ENCODE measurements at regions not wholly inside any gene's neighbourhood (a gene's known extent, or its start where the extent isn't known, plus 50 kb on each side); places are given as distances from the start of the nearest gene placed in this dataset.
"Not testable (repeated sequence)": the region's sequence is repeated elsewhere in the genome, so short reads cannot be mapped to it uniquely, and the experiment has no call there.

DNA sequence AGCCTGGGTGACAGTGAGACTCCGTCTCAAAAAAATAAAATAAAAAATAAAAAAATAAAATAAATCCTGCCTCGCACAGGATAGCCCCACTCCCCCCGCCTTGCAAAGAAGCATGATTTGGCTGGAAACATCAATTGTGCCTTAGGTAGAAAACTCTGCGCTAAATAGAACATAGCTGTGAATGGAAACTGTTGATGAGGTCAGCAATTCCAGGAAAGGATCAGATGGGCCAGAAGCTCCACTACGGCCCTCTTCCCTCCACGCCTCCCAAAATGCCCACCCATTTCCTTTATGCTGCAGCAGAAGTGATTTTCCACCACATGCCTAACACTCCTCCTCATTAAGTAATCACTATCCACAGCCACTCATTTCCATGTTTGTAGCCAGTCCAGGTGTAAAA lies 473.4 kb downstream of the XYLT1 start:
- H3K27me3 ChIP-seq (ENCODE audit: control insufficient read depth, insufficient read depth, low read length): no peaks in the 10 kb centered on the region
- H3K36me3 Mint-ChIP-seq: no peaks in the 10 kb centered on the region
- no peaks in the 10 kb centered on the region for H3K36me3 ChIP-seq (ENCODE audit: control insufficient read depth, insufficient read depth, low read length)
- no peak for TF ChIP-seq CTCF (IDR thresholded peaks at IDR 0.05)
- intact Hi-C loops (cut with micrococcal nuclease): no loop called here
- no peak overlapping the region for H3K27ac ChIP-seq (ENCODE audit: low read length)
- H3K9me3 ChIP-seq (ENCODE audit: control insufficient read depth, insufficient read depth, low read length): no peaks in the 10 kb centered on the region
- H3K4me1 ChIP-seq (ENCODE audit: control insufficient read depth, insufficient read depth, low read length): peaks cover 16% of the 10 kb centered on the region
- WGBS (ENCODE audit: insufficient coverage): 92% methylated on average over 6 of the region's 6 CpGs
- no peak for ATAC-seq
- no peak for DNase-seq
- no peaks in the 10 kb centered on the region for H3K9me3 Mint-ChIP-seq
- H3K4me1 Mint-ChIP-seq: peaks cover 17 to 20% of the 10 kb centered on the region in 2 donors
- no peak overlapping the region for H3K4me3 ChIP-seq (ENCODE audit: low read length)
- H3K4me3 Mint-ChIP-seq: no peak overlapping the region
- H3K27ac Mint-ChIP-seq: no peak overlapping the region
- H3K27me3 Mint-ChIP-seq (ENCODE audit: low read depth in 2 of 2): peaks cover 0 to 5% of the 10 kb centered on the region in 2 donors

- H3K36me3 ChIP-seq (ENCODE audit: control insufficient read depth, insufficient read depth, low read length): no peaks in the 10 kb centered on the region
- Mint-ChIP-seq H3K36me3 (no peaks in the 10 kb centered on the region), H3K9me3 (no peaks in the 10 kb centered on the region), H3K27ac (no peak overlapping the region), H3K4me1 (peaks cover 0 to 4% of the 10 kb centered on the region in 2 donors), H3K4me3 (no peak overlapping the region), H3K27me3 (ENCODE audit: low read depth in 2 of 2) (peaks cover 0 to 5% of the 10 kb centered on the region in 2 donors)
- WGBS (ENCODE audit: insufficient coverage): 96% methylated on average over 3 of the region's 3 CpGs
- H3K4me1 ChIP-seq (ENCODE audit: control insufficient read depth, insufficient read depth, low read length): no peaks in the 10 kb centered on the region
- ATAC-seq (no peak), DNase-seq (no peak)
- H3K4me3 ChIP-seq (ENCODE audit: low read length): no peak overlapping the region
- H3K27me3 ChIP-seq (ENCODE audit: control insufficient read depth, insufficient read depth, low read length): no peaks in the 10 kb centered on the region
- no peak for TF ChIP-seq CTCF (IDR thresholded peaks at IDR 0.05)
- intact Hi-C loops (cut with micrococcal nuclease): no loop called here
- no peak overlapping the region for H3K27ac ChIP-seq (ENCODE audit: low read length)
- no peaks in the 10 kb centered on the region for H3K9me3 ChIP-seq (ENCODE audit: control insufficient read depth, insufficient read depth, low read length)
Measured at GRCh38 chr16:17001471-17001870, 469.3 kb downstream of the XYLT1 start.

- no peaks in the 10 kb centered on the region for H3K27me3 ChIP-seq (ENCODE audit: control insufficient read depth, insufficient read depth, low read length)
- no peak overlapping the region for H3K4me3 Mint-ChIP-seq
- peaks cover 0 to 2% of the 10 kb centered on the region in 2 donors for H3K4me1 Mint-ChIP-seq
- H3K27ac ChIP-seq (ENCODE audit: low read length): no peak overlapping the region
- no peaks in the 10 kb centered on the region for H3K36me3 ChIP-seq (ENCODE audit: control insufficient read depth, insufficient read depth, low read length)
- intact Hi-C loops (cut with micrococcal nuclease): no loop called here
- no peak for DNase-seq
- no peaks in the 10 kb centered on the region for H3K9me3 Mint-ChIP-seq
- no peak overlapping the region for H3K27ac Mint-ChIP-seq
- TF ChIP-seq CTCF (IDR thresholded peaks at IDR 0.05): no peak
- H3K27me3 Mint-ChIP-seq (ENCODE audit: low read depth in 2 of 2): peaks cover 0 to 3% of the 10 kb centered on the region in 2 donors
- no peaks in the 10 kb centered on the region for H3K9me3 ChIP-seq (ENCODE audit: control insufficient read depth, insufficient read depth, low read length)
- H3K4me3 ChIP-seq (ENCODE audit: low read length): no peak overlapping the region
- 67% methylated on average over 1 of the region's 1 CpG for WGBS (ENCODE audit: insufficient coverage)
- no peak for ATAC-seq
- H3K4me1 ChIP-seq (ENCODE audit: control insufficient read depth, insufficient read depth, low read length): no peaks in the 10 kb centered on the region
- H3K36me3 Mint-ChIP-seq: no peaks in the 10 kb centered on the region
Measured at GRCh38 chr16:17002565-17002964, 468.2 kb downstream of the XYLT1 start.

DNA sequence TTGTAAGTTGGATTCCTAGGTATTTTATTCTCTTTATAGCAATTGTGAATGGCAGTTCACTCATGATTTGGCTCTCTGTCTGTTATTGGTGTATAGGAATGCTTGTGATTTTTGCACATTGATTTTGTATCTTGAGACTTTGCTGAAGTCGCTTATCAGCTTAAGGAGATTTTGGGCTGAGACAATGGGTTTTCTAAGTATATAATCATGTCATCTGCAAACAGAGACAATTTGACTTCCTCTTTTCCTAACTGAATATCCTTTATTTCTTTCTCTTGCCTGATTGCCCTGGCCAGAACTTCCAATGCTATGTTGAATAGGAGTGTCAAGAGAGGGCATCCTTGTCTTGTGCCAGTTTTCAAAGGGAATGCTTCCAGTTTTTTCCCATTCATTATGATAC lies 464.8 kb downstream of the XYLT1 start:
- H3K9me3 Mint-ChIP-seq; H3K36me3 Mint-ChIP-seq; H3K4me1 ChIP-seq (ENCODE audit: control insufficient read depth, insufficient read depth, low read length); H3K4me3 Mint-ChIP-seq; H3K9me3 ChIP-seq (ENCODE audit: control insufficient read depth, insufficient read depth, low read length); H3K4me3 ChIP-seq (ENCODE audit: low read length); DNase-seq; H3K36me3 ChIP-seq (ENCODE audit: control insufficient read depth, insufficient read depth, low read length); H3K27ac Mint-ChIP-seq; H3K27ac ChIP-seq (ENCODE audit: low read length); H3K4me1 Mint-ChIP-seq; H3K27me3 ChIP-seq (ENCODE audit: control insufficient read depth, insufficient read depth, low read length); intact Hi-C loops (cut with micrococcal nuclease); H3K27me3 Mint-ChIP-seq (ENCODE audit: low read depth in 2 of 2); ATAC-seq: not testable (repeated sequence)
- no CpG with 5 or more reads among the region's 1 CpG for WGBS (ENCODE audit: insufficient coverage)

Measured in natural killer cell (primary cell).